Mesendoderm (in vitro differentiated cells): ENCODE measurements at regions not wholly inside any gene's neighbourhood (a gene's known extent, or its start where the extent isn't known, plus 50 kb on each side); places are given as distances from the start of the nearest gene placed in this dataset.

Source experiments
- DNase-seq: peaks from one replicate; pipeline ENCODE4 v3.0.0; 2013
- H2AK5ac ChIP-seq: 2 replicates; pipeline ENCODE4 v1.6.1; 2013; ENCODE audit warnings: low read length, inconsistent platforms
- H2BK120ac ChIP-seq: 2 replicates; pipeline ENCODE4 v1.6.1; 2013; ENCODE audit warnings: low read depth, mild to moderate bottlenecking, low read length, moderate library complexity, mixed read lengths
- H2BK15ac ChIP-seq: replicated peaks from 2 replicates; pipeline ENCODE4 v1.6.1; 2013; ENCODE audit warnings: low read depth, mild to moderate bottlenecking, moderate library complexity
- H2BK5ac ChIP-seq: 2 replicates; pipeline ENCODE4 v1.6.1; 2013; ENCODE audit warnings: low read length, inconsistent platforms
- H3K18ac ChIP-seq: 2 replicates; pipeline ENCODE4 v1.6.1; 2013; ENCODE audit warnings: mild to moderate bottlenecking, low read length, mixed read lengths
- H3K23ac ChIP-seq: one replicate; pipeline ENCODE4 v1.6.1; 2013; ENCODE audit warnings: low read length
- H3K27ac ChIP-seq: 2 replicates; pipeline ENCODE4 v1.5.1; 2013; ENCODE audit warnings: low read depth, mild to moderate bottlenecking, inconsistent platforms, low read length, moderate library complexity
- H3K27me3 ChIP-seq: 2 replicates; pipeline ENCODE4 v1.6.1; 2013; ENCODE audit warnings: low read length, control low read depth, mild to moderate bottlenecking, inconsistent platforms; ENCODE audit not compliant: insufficient read depth, poor library complexity
- H3K36me3 ChIP-seq: 2 replicates; pipeline ENCODE4 v1.6.1; 2013; ENCODE audit warnings: low read length, inconsistent platforms; ENCODE audit not compliant: control insufficient read depth, insufficient read depth
- H3K4ac ChIP-seq: one replicate; pipeline ENCODE4 v1.6.1; 2013; ENCODE audit warnings: low read depth, mild to moderate bottlenecking, low read length, moderate library complexity
- H3K4me1 ChIP-seq: 2 replicates; pipeline ENCODE4 v1.6.1; 2013; ENCODE audit warnings: low read depth, low read length, inconsistent platforms; ENCODE audit not compliant: control insufficient read depth
- H3K4me2 ChIP-seq: 2 replicates; pipeline ENCODE4 v1.6.1; 2013; ENCODE audit warnings: low read length
- H3K4me3 ChIP-seq: 2 replicates; pipeline ENCODE4 v1.5.1; 2013; ENCODE audit warnings: mild to moderate bottlenecking, low read length
- H3K56ac ChIP-seq: one replicate; pipeline ENCODE4 v1.6.1; 2013; ENCODE audit warnings: low read length
- H3K79me1 ChIP-seq: 2 replicates; pipeline ENCODE4 v1.6.1; 2013; ENCODE audit warnings: low read length, inconsistent platforms
- H3K79me2 ChIP-seq: 2 replicates; pipeline ENCODE4 v1.6.1; 2013; ENCODE audit warnings: mild to moderate bottlenecking, low read length; ENCODE audit not compliant: control insufficient read depth, insufficient read depth
- H3K9ac ChIP-seq: 2 replicates; pipeline ENCODE4 v1.6.1; 2013; ENCODE audit warnings: low read length, inconsistent platforms
- H4K5ac ChIP-seq: one replicate; pipeline ENCODE4 v1.6.1; 2013; ENCODE audit warnings: low read length
- H4K8ac ChIP-seq: one replicate; pipeline ENCODE4 v1.6.1; 2013; ENCODE audit warnings: low read depth, mild to moderate bottlenecking, control low read depth, low read length, moderate library complexity
- WGBS: extraction: QIAGEN DNeasy Blood & Tissue Kit; methylation state at CpG from one replicate; pipeline ENCODE4 v1.1.7; 2013; ENCODE audit warnings: low lambda C conversion rate, missing lambda C conversion rate; ENCODE audit not compliant: insufficient coverage; ENCODE audit errors: extremely low coverage; 5-methylcytosine and 5-hydroxymethylcytosine counted together

DNA sequence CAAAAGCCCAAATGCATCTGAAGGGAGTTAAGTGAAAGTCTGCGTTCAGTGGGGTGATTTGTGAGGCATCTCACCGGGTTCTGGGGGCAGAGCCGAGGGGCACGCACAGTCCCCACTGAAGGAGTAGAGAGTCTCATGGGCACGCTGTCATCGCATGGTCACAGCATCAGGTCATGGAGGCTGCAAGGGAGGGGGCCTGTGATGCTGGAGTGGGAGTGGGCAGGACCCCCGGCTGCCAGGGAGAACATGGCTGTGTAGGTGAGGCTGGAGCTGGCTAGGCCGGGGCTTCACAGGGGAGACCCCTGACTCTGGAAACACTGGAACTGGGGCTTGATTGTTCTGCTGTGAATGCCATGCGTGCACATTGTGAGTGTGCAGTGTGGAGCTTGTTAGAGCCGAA, 360.5 kb downstream of the IRX2 start:
- Histone ChIP-seq H3K4me3 (no peak overlapping the region), H3K4ac (no peak overlapping the region), H3K27ac (no peak overlapping the region), H2AK5ac (no peak overlapping the region), H3K79me2 (no peaks in the 10 kb centered on the region), H3K18ac (no peak overlapping the region), H3K56ac (no peak overlapping the region), H3K36me3 (no peaks in the 10 kb centered on the region), H3K9ac (no peak overlapping the region), H4K8ac (no peak overlapping the region), H4K5ac (no peak overlapping the region), H2BK5ac (no peak overlapping the region), H3K23ac (no peak overlapping the region), H3K79me1 (no peaks in the 10 kb centered on the region), H2BK120ac (no peak overlapping the region), H3K27me3 (no peaks in the 10 kb centered on the region), H3K4me1 (no peaks in the 10 kb centered on the region), H3K4me2 (no peak overlapping the region), H2BK15ac (no peak overlapping the region)
- no CpG with 5 or more reads among the region's 10 CpGs for WGBS
- DNase-seq, result no peak

DNA sequence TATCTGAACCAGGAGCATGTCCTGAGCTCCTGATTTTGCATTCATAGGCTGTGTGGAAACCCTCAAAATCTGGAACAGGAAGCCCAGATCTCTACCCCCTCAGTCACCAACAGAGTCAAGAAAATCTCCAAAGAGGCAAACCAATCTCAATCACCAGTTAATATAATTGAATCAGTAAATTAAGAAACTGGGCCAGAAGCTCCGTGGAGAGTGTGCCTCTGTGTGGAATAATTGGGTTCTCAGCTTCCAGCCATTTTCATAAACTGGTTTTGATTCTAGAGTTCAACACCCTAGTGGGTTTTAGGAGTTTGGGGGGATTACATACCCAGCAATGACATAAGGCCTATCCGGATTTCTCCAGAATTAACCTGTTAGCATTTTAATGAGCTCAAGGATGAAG, 362.9 kb downstream of the IRX2 start:
- Histone ChIP-seq H3K9ac (no peak overlapping the region), H3K4me2 (no peak overlapping the region), H3K27me3 (no peaks in the 10 kb centered on the region), H2AK5ac (no peak overlapping the region), H3K79me1 (no peaks in the 10 kb centered on the region), H4K5ac (no peak overlapping the region), H3K18ac (no peak overlapping the region), H2BK5ac (no peak overlapping the region), H3K27ac (no peak overlapping the region), H3K79me2 (no peaks in the 10 kb centered on the region), H3K4me3 (no peak overlapping the region), H3K4me1 (no peaks in the 10 kb centered on the region), H3K36me3 (no peaks in the 10 kb centered on the region), H3K23ac (no peak overlapping the region), H3K4ac (no peak overlapping the region), H2BK15ac (no peak overlapping the region), H3K56ac (no peak overlapping the region), H2BK120ac (no peak overlapping the region), H4K8ac (no peak overlapping the region)
- no CpG with 5 or more reads among the region's 2 CpGs for WGBS
- no peak for DNase-seq

- Histone ChIP-seq H3K36me3 (no peaks in the 10 kb centered on the region), H4K8ac (no peak overlapping the region), H2AK5ac (no peak overlapping the region), H2BK5ac (no peak overlapping the region), H2BK15ac (no peak overlapping the region), H3K56ac (no peak overlapping the region), H3K27me3 (no peaks in the 10 kb centered on the region), H2BK120ac (no peak overlapping the region), H3K4ac (no peak overlapping the region), H3K9ac (no peak overlapping the region), H3K4me1 (no peaks in the 10 kb centered on the region), H3K18ac (no peak overlapping the region), H3K4me3 (no peak overlapping the region), H3K27ac (no peak overlapping the region), H3K79me1 (no peaks in the 10 kb centered on the region), H3K23ac (no peak overlapping the region), H3K79me2 (no peaks in the 10 kb centered on the region), H4K5ac (no peak overlapping the region), H3K4me2 (no peak overlapping the region)
- no CpG with 5 or more reads among the region's 29 CpGs for WGBS
- no peak for DNase-seq
Measured at GRCh38 chr5:2387634-2388325, 363.7 kb downstream of the IRX2 start.

DNA sequence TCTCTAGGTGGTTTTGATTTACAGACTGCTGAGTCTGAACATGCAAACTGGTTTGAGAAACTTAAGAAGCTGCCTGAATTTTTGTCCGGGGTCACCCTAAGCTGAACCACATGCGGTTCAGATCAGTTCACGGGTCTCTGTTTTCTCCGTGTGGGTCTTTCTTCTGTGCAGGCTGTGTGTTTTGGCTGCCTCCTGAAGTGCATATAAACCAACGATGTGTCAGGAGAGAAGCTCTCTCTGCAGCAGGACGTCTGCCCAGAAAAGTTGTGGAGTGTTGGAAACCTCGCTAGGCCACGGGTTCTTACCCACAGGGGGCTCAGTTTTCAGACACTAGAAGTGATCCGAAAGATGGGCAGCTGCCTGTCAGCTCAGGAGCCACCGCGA, 364.2 kb downstream of the IRX2 start:
- no peak overlapping the region for H3K56ac ChIP-seq
- H4K5ac ChIP-seq, result no peak overlapping the region
- no peak overlapping the region for H4K8ac ChIP-seq
- no peak overlapping the region for H2AK5ac ChIP-seq
- no CpG with 5 or more reads among the region's 11 CpGs for WGBS
- H3K4ac ChIP-seq, result no peak overlapping the region
- no peak overlapping the region for H2BK120ac ChIP-seq
- H3K9ac ChIP-seq, result no peak overlapping the region
- H3K27me3 ChIP-seq, result no peaks in the 10 kb centered on the region
- DNase-seq, result no peak
- H3K23ac ChIP-seq, result no peak overlapping the region
- no peaks in the 10 kb centered on the region for H3K4me1 ChIP-seq
- no peak overlapping the region for H2BK15ac ChIP-seq
- no peak overlapping the region for H3K4me2 ChIP-seq
- no peak overlapping the region for H3K18ac ChIP-seq
- no peak overlapping the region for H2BK5ac ChIP-seq
- H3K4me3 ChIP-seq, result no peak overlapping the region
- H3K79me1 ChIP-seq, result no peaks in the 10 kb centered on the region
- H3K27ac ChIP-seq, result no peak overlapping the region
- no peaks in the 10 kb centered on the region for H3K79me2 ChIP-seq
- H3K36me3 ChIP-seq, result no peaks in the 10 kb centered on the region

GRCh38 chr5:2385818-2386217, 365.7 kb downstream of the IRX2 start:
- no peak for DNase-seq

GRCh38 chr5:2383698-2384065, 367.8 kb downstream of the IRX2 start:
- no peak overlapping the region for H2BK15ac ChIP-seq
- no peak overlapping the region for H3K27ac ChIP-seq
- no peaks in the 10 kb centered on the region for H3K79me1 ChIP-seq
- H3K9ac ChIP-seq, result no peak overlapping the region
- WGBS, result no CpG with 5 or more reads among the region's 10 CpGs
- H3K4me2 ChIP-seq, result no peak overlapping the region
- H3K56ac ChIP-seq, result no peak overlapping the region
- H3K18ac ChIP-seq, result no peak overlapping the region
- no peaks in the 10 kb centered on the region for H3K4me1 ChIP-seq
- DNase-seq, result no peak
- H3K4me3 ChIP-seq, result no peak overlapping the region
- no peak overlapping the region for H4K5ac ChIP-seq
- no peaks in the 10 kb centered on the region for H3K36me3 ChIP-seq
- H3K4ac ChIP-seq, result no peak overlapping the region
- H2AK5ac ChIP-seq, result no peak overlapping the region
- no peak overlapping the region for H2BK120ac ChIP-seq
- no peak overlapping the region for H3K23ac ChIP-seq
- H3K79me2 ChIP-seq, result no peaks in the 10 kb centered on the region
- H3K27me3 ChIP-seq, result no peaks in the 10 kb centered on the region
- no peak overlapping the region for H4K8ac ChIP-seq
- H2BK5ac ChIP-seq, result no peak overlapping the region

More at GRCh38 chr5:2385818-2386217, 365.7 kb downstream of the IRX2 start:
- no CpG with 5 or more reads among the region's 3 CpGs for WGBS
- H2BK15ac ChIP-seq, result no peak overlapping the region
- H3K9ac ChIP-seq, result no peak overlapping the region
- no peak overlapping the region for H3K18ac ChIP-seq
- H3K23ac ChIP-seq, result no peak overlapping the region
- no peak overlapping the region for H2AK5ac ChIP-seq
- H3K4me2 ChIP-seq, result no peak overlapping the region
- H3K4me3 ChIP-seq, result no peak overlapping the region
- no peak overlapping the region for H2BK5ac ChIP-seq
- no peak overlapping the region for H4K5ac ChIP-seq
- no peak overlapping the region for H2BK120ac ChIP-seq
- H3K27me3 ChIP-seq, result no peaks in the 10 kb centered on the region
- no peaks in the 10 kb centered on the region for H3K4me1 ChIP-seq
- H3K36me3 ChIP-seq, result no peaks in the 10 kb centered on the region
- H4K8ac ChIP-seq, result no peak overlapping the region
- H3K79me1 ChIP-seq, result no peaks in the 10 kb centered on the region
- H3K27ac ChIP-seq, result no peak overlapping the region
- H3K56ac ChIP-seq, result no peak overlapping the region
- no peaks in the 10 kb centered on the region for H3K79me2 ChIP-seq
- H3K4ac ChIP-seq, result no peak overlapping the region
